HG03196 (cell line): ENCODE measurements at regions not wholly inside any gene's neighbourhood (a gene's known extent, or its start where the extent isn't known, plus 50 kb on each side); places are given as distances from the start of the nearest gene placed in this dataset.

Experiments
- ATAC-seq: cut with Tn5 transposase; IDR thresholded peaks from one replicate; pipeline ENCODE4 v1.9.1; 2021; ENCODE audit not compliant: unreplicated experiment

DNA sequence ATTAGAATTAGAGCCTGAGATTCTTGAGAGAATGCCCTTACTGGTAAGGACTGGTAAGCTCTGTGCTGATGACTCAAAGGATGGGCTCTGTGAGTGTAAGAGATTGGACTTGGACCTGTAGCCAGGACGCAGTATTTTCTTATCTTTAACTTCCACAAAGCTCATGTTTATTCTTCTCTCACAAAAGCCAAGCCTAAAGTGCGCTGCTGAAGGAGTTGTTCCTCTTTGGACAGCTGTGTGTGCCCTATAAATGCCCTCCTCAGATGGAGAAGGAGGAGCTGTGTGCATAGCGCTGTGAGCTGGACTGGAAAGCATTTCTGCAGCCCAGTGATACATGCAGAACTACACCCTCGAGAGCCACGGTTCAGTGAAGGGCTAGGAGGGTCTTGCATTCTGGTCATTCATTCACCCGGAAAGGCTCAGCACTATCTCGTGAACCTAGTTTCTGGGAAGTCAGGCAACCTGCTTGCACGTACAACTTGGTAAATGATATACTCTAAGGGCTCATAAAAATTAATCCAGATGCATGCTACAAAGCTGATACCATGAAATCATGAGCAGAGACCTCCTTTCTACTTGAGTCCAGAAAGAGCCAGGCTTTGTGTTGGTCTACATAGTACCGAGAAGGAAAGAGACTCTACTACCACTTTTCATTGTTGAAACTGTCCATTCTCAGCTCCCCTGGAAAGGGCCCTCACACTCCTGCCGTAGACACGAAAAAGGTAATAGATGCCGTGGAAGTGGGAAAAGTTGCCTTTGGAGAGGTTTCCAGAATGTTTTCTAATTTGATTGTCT lies 103.0 kb upstream of the TBL1XR1 start:
- peak; percentile 92 for ATAC-seq

DNA sequence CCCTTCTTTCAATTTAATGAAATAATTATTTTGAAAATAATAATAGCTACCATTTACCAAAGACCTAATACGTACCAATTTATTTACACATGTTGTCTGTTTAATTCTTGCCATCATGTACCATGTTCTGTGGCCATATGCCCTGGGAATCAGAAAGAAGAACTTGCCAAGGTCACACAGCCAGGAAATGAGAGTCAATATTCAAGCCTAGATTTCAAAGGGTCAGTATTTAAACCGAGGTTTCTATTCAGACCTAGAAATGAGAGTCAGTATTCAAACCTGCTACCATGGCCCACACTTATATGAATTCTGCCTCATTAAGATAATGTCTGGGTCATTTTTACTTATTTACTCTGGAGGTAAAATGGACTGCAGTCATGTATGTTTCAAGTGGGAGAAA lies 103.6 kb upstream of the TBL1XR1 start:
- ATAC-seq = peak; percentile 42

DNA sequence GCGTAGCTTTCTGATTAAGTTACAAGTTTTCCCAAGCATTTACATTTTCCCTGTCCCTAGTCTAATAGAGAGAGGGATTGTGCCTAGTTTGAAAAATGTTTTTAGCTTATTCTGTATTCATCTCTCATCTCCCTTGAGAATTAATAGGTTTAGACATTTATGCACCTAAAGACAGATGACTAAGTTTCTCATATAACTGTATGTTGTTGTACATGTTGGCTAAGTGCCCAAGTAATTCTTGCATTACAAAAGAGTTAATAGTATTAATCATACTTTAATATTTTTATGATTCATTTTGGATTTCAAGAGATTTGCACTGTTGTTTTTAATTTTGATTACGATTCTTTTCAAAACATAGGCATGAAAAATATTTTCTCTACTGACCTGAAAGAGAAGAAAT lies 109.0 kb upstream of the TBL1XR1 start:
- ATAC-seq = no peak

DNA sequence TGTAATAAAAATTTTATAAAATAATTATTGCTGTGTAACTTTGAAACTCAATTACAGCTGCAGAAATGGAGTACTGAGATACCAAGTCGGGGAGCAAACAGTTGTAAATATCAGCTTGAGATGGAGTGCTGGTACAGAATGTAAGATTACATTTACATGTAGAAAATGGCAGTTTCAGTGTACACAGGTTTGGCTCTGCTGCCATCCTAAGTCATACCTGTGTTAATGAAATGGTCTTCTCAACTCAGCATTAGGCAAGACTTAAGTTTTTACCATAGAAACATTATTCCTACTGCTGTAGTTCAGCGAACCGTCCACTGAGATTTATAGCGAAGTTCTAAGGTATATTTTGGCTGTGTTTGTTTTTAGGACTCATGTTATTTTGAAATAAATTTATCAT lies 110.1 kb upstream of the TBL1XR1 start:
- no peak for ATAC-seq

DNA sequence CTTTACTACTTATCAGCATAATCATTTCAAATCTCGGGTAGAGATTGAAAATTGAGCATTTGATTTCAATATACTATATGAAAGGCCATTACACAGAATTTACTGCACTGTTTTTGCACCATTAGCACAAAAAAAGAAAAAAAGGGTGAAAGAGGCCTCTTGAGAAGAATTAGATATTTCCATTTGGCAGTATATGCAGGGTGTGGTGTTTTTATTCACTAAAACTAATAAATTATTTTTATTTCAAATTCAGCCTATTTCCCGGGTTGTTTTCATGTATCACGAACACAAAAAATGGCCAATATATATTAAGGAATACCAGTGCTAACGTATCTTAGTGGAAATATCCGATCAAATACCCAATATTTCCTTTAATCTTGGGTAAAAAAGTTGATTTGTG lies 110.5 kb upstream of the TBL1XR1 start:
- no peak for ATAC-seq

DNA sequence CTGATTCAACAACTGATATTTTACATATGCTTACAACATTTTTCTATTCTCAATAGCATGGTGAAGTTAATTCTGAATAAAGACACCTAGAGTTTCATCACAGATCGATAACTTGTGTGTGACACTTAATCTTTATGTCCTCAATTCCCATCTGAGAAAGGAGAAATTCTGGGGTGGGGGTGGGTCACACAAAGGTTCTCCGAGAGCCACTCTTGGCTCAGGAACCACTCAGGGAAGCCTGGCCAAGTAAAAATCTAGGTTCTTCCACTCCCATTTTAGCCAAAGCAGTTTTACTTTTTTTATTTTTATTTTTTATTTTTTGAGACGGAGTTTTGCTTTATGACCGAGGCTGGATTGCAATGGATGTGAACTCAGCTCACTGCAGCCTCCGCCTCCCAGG lies 111.0 kb upstream of the TBL1XR1 start:
- ATAC-seq = no peak

DNA sequence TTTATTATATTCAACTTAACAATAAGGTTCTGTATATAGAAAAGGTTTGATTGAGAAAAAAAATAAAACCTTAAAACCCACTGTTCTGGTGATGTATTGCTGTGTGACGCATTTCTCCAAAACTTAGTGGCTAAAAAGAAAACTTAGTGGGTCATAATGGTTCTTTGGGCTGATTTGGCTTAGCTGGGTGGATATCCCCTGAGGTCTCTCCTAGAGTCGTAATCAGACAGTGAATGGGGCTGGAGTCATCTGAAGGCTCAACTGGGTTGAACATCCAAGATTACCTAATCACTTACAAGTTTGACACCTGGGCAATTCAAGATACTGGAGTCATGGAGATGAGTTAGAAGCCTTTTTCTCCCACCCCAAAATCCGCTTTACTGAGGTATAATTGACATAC lies 111.6 kb upstream of the TBL1XR1 start:
- ATAC-seq = no peak

DNA sequence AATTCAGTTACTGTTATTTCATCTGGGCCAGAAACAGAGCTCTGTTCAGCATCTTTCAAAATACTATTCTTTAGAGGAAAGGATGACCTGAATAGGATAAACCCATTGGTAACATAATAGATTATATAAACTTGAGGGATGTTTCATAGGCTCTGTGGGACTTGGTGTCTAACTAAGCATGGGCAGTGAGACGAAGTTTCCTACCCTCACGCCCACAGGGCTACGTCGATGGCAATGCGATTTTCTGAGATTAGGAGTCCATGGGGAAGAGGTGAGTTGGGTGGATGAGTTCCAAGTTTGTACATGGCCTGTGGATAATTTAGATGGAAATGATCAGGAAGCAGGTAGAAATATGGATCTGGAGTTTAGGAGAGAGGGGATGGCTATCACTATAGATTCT lies 115.2 kb upstream of the TBL1XR1 start:
- ATAC-seq = no peak

DNA sequence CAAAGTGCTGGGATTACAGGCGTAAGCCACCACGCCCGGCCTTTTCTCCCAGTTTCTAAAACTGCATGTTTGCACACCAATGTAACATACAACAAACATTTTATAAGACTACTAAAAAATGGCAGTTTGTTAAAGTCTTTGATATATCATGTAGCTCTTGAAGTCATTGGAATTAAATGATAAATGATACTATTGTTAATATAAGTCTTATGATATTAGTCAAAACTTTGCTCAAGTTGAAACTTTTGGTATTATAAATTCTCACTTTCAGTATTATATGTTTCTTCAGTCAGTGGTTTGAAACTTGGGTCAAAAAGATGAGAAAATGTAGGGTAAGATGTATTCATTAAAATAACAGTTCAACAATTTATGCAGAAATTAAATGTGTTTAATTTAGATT lies 117.6 kb upstream of the TBL1XR1 start:
- peak; percentile 60 for ATAC-seq

DNA sequence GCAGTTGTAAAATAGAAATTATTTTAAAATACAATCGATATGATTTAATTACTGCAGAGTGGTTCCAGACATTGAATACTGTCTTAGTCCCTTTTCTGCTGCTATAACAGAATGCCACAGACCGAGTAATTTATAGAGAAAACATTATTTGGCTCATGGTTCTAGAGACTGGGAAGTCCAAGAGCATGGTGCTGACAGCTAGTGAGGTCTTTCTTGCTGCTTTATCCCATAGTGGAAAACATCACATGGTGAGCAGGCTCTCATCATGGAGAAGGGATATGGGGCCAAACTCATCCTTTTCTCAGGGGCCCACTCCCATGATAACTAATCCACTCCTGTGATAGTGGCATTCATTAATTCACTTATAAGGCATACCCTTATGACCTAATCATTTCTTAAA lies 120.0 kb upstream of the TBL1XR1 start:
- no peak for ATAC-seq

DNA sequence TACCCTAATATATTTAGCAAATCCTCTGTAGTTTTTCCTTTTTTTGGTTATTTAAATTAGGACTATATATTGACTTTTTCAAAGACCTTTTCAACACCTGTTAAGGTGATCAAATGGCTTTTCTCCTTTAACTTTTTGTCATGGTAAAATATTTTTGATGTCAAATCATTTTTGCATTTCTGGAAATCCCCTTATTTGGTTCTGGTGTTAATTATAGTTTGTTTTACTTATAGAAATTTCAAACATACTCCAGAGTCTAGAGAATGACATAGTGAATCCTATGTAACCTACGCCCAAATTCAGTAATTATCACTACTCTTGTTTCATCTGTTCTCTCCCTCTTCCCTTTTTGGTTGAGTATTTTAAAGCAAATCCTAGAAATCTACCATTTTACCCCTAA lies 121.3 kb upstream of the TBL1XR1 start:
- ATAC-seq = no peak

DNA sequence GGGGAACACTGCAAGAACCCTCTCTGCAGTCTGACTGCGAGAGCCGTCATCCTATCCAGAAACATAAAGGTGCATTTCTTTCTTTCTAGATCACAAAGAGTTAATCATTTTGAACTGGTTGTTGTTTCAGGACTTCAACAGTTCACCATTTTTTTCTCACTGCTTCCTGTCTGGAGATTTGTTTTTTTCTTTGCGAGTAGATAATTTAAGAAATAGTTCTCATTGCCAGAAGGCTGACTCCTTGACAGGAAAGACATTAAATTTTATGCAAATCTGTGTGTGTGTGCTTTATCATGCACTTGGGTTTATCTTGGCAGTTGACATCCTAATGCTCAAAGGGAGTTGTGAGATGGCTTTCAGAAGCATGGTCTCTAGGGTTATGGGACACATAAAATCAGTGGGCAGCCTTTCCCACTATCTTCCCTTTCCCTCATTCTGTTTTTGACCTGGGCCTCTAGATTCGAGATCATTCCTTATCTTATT lies 123.5 kb upstream of the TBL1XR1 start:
- peak; percentile 70 for ATAC-seq

DNA sequence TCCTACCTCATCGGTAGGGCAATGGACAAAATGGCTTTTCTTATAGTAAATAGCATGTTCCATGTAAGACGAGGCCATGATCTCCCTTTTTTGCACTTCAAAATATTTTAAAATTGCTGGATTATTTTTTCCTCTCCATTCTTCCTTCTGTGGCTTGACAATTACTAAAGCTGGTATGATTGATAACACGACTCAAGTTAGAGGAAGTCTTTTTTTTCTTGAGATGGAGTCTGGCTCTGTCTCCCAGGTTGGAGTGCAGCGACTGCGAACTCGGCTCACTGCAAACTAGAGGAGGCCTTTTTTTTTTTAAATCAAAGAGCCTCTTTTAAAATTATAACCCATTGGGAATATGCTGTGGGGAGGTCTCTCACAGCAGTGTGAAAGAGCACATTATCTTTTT lies 124.5 kb upstream of the TBL1XR1 start:
- ATAC-seq = no peak

DNA sequence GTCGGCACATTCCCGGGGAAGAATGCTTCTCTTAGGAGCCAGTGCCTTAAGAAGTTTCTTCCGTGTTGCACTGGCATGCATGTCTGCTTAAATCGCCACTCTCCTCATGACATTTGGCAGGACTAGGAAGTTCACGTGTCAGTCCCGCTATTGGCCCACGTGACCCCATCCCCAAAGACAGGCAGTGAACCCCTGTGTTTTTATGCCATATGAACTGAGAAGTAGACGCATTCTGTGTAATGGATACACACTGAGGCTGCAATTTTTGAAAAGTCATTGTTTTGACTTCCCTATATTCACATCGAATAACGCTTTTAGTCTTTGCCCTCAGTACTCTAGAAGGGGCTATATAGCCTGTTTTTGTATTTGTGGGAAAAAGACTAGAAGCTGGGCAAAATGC lies 125.6 kb upstream of the TBL1XR1 start:
- ATAC-seq = no peak

DNA sequence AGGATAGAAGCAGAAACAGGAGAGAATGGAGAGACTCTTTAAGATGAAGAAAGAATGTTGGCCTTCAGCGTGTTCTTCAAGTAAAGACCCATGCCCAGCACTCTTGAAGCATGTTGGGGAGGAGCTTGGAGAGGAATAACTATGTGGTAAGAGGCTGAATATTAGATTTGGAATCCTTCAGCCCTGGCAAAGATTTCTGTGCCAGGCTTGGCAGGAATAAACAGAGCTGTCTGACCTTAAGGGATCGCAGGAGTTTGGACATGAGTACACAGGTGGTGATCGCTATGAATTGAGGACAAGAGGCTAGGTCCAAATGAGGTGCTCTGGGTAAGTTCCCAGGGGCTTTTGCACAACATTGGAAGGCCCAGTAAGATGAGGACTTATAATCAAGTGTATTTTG lies 132.6 kb upstream of the TBL1XR1 start:
- ATAC-seq = no peak

DNA sequence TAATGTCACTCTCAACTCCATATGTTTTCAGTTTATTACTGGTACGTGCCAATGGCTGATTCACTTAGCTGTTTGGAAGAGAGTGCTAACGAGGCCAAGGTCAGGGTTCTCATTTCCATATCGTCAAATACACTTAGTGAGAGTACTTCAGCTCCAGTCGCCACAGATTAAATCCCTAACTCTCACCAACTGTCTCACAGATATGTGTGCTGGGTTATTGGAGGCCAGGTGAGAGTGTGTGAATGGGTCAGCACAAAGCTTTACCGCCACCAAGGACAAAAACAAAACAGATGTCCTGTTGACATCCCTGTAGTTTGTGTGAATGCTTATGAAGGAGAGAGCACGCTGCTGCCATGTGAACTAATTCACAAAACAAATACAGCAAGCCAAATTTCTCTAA lies 133.5 kb upstream of the TBL1XR1 start:
- ATAC-seq = no peak

DNA sequence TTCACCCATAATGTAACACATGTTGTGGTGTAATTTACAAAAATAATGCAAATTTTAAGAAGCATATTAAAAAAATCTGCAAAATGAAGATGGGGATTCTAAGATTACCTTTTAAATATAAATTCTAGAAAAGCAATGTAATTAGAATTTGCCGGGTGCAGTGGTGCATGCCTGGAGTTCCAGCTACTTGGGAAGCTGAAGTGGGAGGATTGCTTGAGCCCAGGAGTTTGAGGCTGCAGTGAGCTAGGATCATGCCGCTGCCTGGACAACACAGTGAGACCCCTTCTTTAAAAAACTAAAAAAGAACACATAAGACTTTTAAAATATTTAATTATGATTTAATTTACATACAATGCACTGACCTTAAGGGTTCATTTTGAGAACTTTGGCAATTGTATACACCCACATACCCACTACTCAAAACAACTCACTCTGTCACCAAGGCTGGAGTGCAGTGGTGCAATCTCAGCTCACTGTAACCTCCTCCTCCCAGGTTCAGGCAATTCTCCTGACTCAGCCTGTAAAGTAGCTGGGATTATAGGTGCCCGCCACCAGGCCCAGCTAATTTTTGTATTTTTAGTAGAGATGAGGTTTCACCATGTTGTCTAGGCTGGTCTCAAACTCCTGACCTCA lies 134.0 kb upstream of the TBL1XR1 start:
- no peak for ATAC-seq

DNA sequence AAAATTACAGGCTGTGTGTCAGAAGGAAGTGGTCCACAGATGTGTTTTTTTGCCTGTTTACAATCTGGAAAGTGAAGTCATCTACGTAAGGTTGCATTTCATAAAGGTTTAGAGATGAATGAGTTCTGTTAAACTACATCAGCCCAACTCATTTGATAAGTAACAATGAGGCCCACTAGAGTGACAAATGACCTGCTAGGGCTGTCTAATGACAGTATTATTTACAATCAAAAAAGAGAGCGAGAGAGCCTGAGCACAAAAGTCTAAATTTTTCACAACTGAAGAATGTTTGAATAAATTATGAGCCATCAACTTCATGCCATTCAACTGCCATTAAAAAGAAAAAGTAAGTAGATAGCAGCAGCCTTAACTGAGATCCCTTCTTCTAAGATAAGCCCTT lies 135.7 kb upstream of the TBL1XR1 start:
- ATAC-seq = no peak

DNA sequence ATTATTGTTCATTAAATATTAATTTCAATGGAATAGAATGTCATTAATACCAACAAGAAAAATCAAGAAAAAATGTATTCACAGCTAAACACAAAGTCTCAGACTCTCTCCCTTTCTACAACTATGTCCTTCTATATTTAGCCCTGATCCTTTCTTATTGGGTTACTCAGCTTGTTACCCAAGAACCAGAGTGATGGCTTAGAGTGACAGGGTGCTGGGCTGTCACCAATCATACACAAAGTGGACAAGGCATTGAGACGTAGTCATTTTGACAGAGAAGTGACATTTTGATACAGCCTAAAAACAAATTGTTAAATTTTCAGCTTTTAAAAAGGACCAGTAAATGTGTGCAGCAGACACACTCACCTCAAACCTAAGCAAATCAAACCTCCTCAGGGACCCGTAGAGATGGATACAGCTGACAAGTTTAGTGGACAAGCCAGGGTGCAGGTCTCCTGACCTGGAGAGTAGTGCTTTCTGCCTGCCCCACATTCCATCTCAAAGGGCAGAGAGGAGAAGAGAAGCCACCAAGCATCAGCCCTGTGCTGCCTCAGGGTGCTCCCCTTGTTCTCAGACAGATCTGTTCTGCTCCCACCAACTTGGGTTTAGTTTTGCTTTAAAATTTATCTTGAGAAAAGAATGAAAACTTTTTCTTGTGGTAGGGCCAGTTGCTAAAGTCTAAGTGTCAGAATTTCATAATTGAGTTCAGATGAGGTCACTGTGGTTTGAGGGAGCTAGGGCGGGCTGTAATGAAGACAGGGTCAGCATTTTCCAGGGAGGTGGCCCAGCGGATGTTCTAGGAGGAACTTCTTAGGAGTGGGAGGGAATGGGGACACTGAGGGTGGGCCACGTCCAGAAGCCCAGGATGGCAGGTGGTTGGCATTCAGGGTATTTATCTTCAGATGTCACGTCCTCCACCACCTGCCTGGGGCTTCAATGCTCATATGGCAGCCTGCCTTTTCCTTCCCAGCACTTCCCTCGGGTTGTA lies 136.5 kb upstream of the TBL1XR1 start:
- ATAC-seq = no peak

DNA sequence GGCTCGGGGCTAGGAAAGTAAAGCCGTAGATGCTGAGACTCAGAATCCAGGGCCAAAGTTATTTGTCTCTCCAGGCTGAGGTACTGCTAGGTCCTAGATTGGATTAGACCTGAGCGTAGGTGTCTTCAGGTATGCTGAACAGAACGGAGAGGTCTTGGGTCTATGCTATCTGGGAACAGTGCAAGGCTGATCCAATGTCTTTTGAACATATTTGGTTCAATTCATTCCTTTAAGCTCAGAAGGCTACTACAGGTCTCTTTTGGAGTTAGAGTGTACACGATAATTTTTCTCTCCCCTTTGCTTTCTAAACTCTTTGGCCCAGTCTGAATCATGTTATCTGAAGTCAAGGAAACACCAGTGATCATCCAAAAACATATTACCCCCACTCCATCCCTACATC lies 137.5 kb upstream of the TBL1XR1 start:
- no peak for ATAC-seq

DNA sequence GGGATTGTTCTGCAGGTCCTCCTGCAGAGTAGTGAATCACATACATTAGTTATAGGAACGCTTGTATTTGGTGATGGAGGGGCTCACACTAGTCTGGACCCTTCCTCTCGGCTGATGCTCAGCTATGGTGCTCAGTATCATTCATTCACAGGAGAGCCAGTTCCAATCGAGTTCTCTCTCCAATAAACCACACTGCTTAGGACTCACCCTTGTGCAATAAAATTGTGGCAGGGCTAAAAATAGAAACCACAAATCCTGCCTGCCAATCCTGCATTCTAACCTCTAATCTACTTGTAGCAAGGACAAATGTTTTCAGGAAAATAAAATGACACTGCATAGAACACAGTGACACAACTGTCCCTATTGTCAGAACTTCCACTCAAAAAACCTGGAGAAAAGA lies 138.4 kb upstream of the TBL1XR1 start:
- ATAC-seq = no peak
